HCT116 (cell line): ENCODE measurements at regions not wholly inside any gene's neighbourhood (a gene's known extent, or its start where the extent isn't known, plus 50 kb on each side); places are given as distances from the start of the nearest gene placed in this dataset.

Source experiments
- RAD21 ChIP-seq: IDR thresholded peaks from 2 replicates; pipeline ENCODE4 v1.6.1; 2012; ENCODE audit warnings: low read depth, mild to moderate bottlenecking
- YY1 ChIP-seq: IDR thresholded peaks from 2 replicates; pipeline ENCODE4 v1.6.1; 2011; ENCODE audit warnings: low read length, low read depth, moderate library complexity, mild to moderate bottlenecking; ENCODE audit not compliant: insufficient replicate concordance; ENCODE audit errors: extremely low read depth

- TF ChIP-seq RAD21 (no peak), YY1 (no peak)
These were observed 285.7 kb upstream of the SEL1L start for GRCh38 chr14:81819344-81819743.
